Endothelial cell of umbilical vein (primary cell): ENCODE measurements at regions not wholly inside any gene's neighbourhood (a gene's known extent, or its start where the extent isn't known, plus 50 kb on each side); places are given as distances from the start of the nearest gene placed in this dataset.

Source experiments
- BruUV-seq: library from RNA; stranded (reverse); fragments of 400-500 nt; replicated peaks from 2 replicates; lab custom pipeline; 2021; lab: Mats Ljungman, UMichigan
- CTCF ChIA-PET: fragments of 300-600, 350-600 bp; sonication (Branson Sonifier 250); formaldehyde crosslinking; loops from one replicate; lab custom pipeline; 2021; ENCODE audit warnings: antibody characterized with exemption, inconsistent platforms; lab: Charles Lee
- POLR2A ChIA-PET: fragments of 300-600, 350-600 bp; sonication (Branson Sonifier 250); formaldehyde crosslinking; loops from one replicate; lab custom pipeline; 2021; ENCODE audit warnings: antibody characterized with exemption, inconsistent platforms; lab: Charles Lee
- DNase-seq: peaks from one replicate; pipeline ENCODE4 v3.0.0-alpha.2; 2011; ENCODE audit warnings: low read depth, low spot score
- FAIRE-seq: peaks from 2 replicates; lab custom pipeline; 2011; peaks lifted over from hg19 to GRCh38; lab: Jason Lieb, UNC
- H2AFZ ChIP-seq: 2 replicates; pipeline ENCODE4 v1.6.0; 2012; ENCODE audit warnings: low read depth, low read length, control low read depth, inconsistent platforms
- H3K27ac ChIP-seq: 2 replicates; pipeline ENCODE4 v1.5.1; 2011; ENCODE audit warnings: low read depth, mild to moderate bottlenecking, control low read depth, low read length, moderate library complexity; ENCODE audit not compliant: insufficient read depth
- H3K27me3 ChIP-seq, 2 experiments: 2 replicates each; pipeline versions ENCODE4 v1.6.0 to v1.6.1; 2011; ENCODE audit warnings: low read length in 2 of 2, mixed read lengths in 1 of 2; ENCODE audit not compliant: control insufficient read depth in 2 of 2, insufficient read depth in 2 of 2
- H3K36me3 ChIP-seq, 2 experiments: 2 replicates in 1 of 2; 3 replicates in 1 of 2; pipeline ENCODE4 v1.5.1; 2011; ENCODE audit warnings: low read length in 2 of 2, mild to moderate bottlenecking in 1 of 2, moderate library complexity in 1 of 2; ENCODE audit not compliant: control insufficient read depth in 2 of 2, insufficient read depth in 2 of 2; ENCODE audit errors: extremely low read depth in 1 of 2
- H3K4me1 ChIP-seq: 3 replicates; pipeline ENCODE4 v1.5.1; 2011; ENCODE audit warnings: mild to moderate bottlenecking, low read length; ENCODE audit not compliant: control insufficient read depth, insufficient read depth; ENCODE audit errors: extremely low read depth
- H3K4me2 ChIP-seq: 2 replicates; pipeline ENCODE4 v1.6.1; 2011; ENCODE audit warnings: low read length, control low read depth, mixed read lengths; ENCODE audit not compliant: insufficient read depth
- H3K4me3 ChIP-seq, 3 experiments: fragments of 200-600 bp in 1 of 3; sonication (generic), shearing (Covaris generic) in 1 of 3; replicated peaks in 1 of 3; 2 replicates each; pipeline ENCODE4 v1.5.1; 2011 to 2016; ENCODE audit warnings: control low read depth in 3 of 3, low read length in 3 of 3, mild to moderate bottlenecking in 2 of 3, inconsistent platforms in 1 of 3, low read depth in 1 of 3, moderate library complexity in 1 of 3; ENCODE audit not compliant: insufficient read depth in 1 of 3
- H3K79me2 ChIP-seq: 2 replicates; pipeline ENCODE4 v1.6.0; 2012; ENCODE audit warnings: low read length, inconsistent platforms; ENCODE audit not compliant: control insufficient read depth, insufficient read depth
- H3K9ac ChIP-seq: replicated peaks from 2 replicates; pipeline ENCODE3; 2011; ENCODE audit warnings: low read length, control low read depth; ENCODE audit not compliant: insufficient read depth; ENCODE audit errors: extremely low read depth
- H3K9me1 ChIP-seq: replicated peaks from 3 replicates; pipeline ENCODE4 v1.6.0; 2011; ENCODE audit warnings: mild to moderate bottlenecking, low read length; ENCODE audit not compliant: control insufficient read depth, insufficient read depth; ENCODE audit errors: extremely low read depth
- H3K9me3 ChIP-seq: replicated peaks from 2 replicates; pipeline ENCODE4 v1.5.1; 2012; ENCODE audit warnings: low read length, inconsistent platforms; ENCODE audit not compliant: control insufficient read depth, insufficient read depth
- H4K20me1 ChIP-seq: replicated peaks from 2 replicates; pipeline ENCODE3; 2011; ENCODE audit warnings: mild to moderate bottlenecking, low read length; ENCODE audit not compliant: control insufficient read depth, insufficient read depth; ENCODE audit errors: extremely low read depth
- CTCF ChIP-seq, 2 donors: IDR thresholded peaks; 1 replicate in 1 of 2; 2 replicates in 1 of 2; pipeline ENCODE4 v1.5.1; 2011; ENCODE audit warnings: low read length in 2 of 2, mild to moderate bottlenecking in 2 of 2, moderate library complexity in 2 of 2, control low read depth in 1 of 2, inconsistent platforms in 1 of 2, low read depth in 1 of 2; ENCODE audit not compliant: insufficient read depth in 1 of 2; ENCODE audit errors: extremely low read depth in 1 of 2
- EZH2 ChIP-seq: IDR thresholded peaks from 2 replicates; pipeline ENCODE4 v1.6.1; 2012; ENCODE audit warnings: borderline replicate concordance, low read depth, mild to moderate bottlenecking, moderate library complexity, low read length, inconsistent platforms; ENCODE audit not compliant: severe bottlenecking
- FOS ChIP-seq: IDR thresholded peaks from 2 replicates; pipeline ENCODE4 v1.6.1; 2011; ENCODE audit warnings: mild to moderate bottlenecking, low read length, moderate library complexity, borderline replicate concordance; ENCODE audit not compliant: insufficient read depth
- GATA2 ChIP-seq: IDR thresholded peaks from 2 replicates; pipeline ENCODE4 v1.7.0; 2011; ENCODE audit warnings: low read depth, mild to moderate bottlenecking, moderate library complexity, mixed read lengths, low read length; ENCODE audit not compliant: insufficient read length, insufficient read depth
- JUN ChIP-seq: IDR thresholded peaks from 2 replicates; pipeline ENCODE4 v1.6.1; 2011; ENCODE audit warnings: borderline replicate concordance, low read depth; ENCODE audit not compliant: insufficient read length, insufficient read depth
- MYC ChIP-seq: IDR thresholded peaks from one replicate; pipeline ENCODE4 v1.6.1; 2011; ENCODE audit warnings: mild to moderate bottlenecking, low read depth, low read length
- POLR2A ChIP-seq: IDR thresholded peaks from 2 replicates; pipeline ENCODE4 v1.6.1; 2012; ENCODE audit warnings: low read depth, mild to moderate bottlenecking, control low read depth, low read length
- POLR2AphosphoS5 ChIP-seq: IDR thresholded peaks from 2 replicates; pipeline ENCODE4 v1.6.1; 2012; ENCODE audit warnings: low read depth, mild to moderate bottlenecking, control low read depth, low read length, moderate library complexity; ENCODE audit not compliant: insufficient read depth
- dilution Hi-C: fragments of 300-500 bp; cut with MboI; formaldehyde crosslinking; loops from one replicate; pipeline ENCODE4 v1.15.0; 2019; ENCODE audit warnings: low sequenced_read_pairs; ENCODE audit not compliant: extremely low pct_ligation_motif_present
- intact Hi-C: fragments of 100-400 bp; cut with micrococcal nuclease; formaldehyde crosslinking; loops from one replicate; pipeline ENCODE4 v1.10.0; 2022
- TF ChIP-seq, protein P1 (sequence below): IDR thresholded peaks from 2 replicates; pipeline ENCODE4 v1.6.1; 2011; ENCODE audit not compliant: insufficient read depth, insufficient read length

- intact Hi-C loops, result no loop called here
- Histone ChIP-seq H3K36me3 (no peaks in the 10 kb centered on the region), H3K27me3 (no peaks in the 10 kb centered on the region), H3K4me2 (no peak overlapping the region), H3K9ac (no peak overlapping the region), H3K79me2 (no peaks in the 10 kb centered on the region), H3K4me1 (no peaks in the 10 kb centered on the region), H2AFZ (no peak overlapping the region), H3K4me3 (no peak overlapping the region), H3K9me1 (no peaks in the 10 kb centered on the region), H3K27ac (no peak overlapping the region), H3K9me3 (no peaks in the 10 kb centered on the region), H4K20me1 (no peaks in the 10 kb centered on the region)
- BruUV-seq, result no TSS peak
- TF ChIP-seq EZH2 (no peak), JUN (no peak), MYC (no peak), POLR2A (no peak)
- dilution Hi-C loops, result no loop called here
- CTCF ChIA-PET, result interaction anchor here (1.6 kb wide), 1 partner anchor 271 kb away, joined by 3 read pairs; no protein-coding TSS in a partner anchor
- POLR2A ChIA-PET, result no interaction called here
- FAIRE-seq (no peak), DNase-seq (no peak)
Measured at GRCh38 chr9:89874351-89875321, 269.8 kb downstream of the GADD45G start.

DNA sequence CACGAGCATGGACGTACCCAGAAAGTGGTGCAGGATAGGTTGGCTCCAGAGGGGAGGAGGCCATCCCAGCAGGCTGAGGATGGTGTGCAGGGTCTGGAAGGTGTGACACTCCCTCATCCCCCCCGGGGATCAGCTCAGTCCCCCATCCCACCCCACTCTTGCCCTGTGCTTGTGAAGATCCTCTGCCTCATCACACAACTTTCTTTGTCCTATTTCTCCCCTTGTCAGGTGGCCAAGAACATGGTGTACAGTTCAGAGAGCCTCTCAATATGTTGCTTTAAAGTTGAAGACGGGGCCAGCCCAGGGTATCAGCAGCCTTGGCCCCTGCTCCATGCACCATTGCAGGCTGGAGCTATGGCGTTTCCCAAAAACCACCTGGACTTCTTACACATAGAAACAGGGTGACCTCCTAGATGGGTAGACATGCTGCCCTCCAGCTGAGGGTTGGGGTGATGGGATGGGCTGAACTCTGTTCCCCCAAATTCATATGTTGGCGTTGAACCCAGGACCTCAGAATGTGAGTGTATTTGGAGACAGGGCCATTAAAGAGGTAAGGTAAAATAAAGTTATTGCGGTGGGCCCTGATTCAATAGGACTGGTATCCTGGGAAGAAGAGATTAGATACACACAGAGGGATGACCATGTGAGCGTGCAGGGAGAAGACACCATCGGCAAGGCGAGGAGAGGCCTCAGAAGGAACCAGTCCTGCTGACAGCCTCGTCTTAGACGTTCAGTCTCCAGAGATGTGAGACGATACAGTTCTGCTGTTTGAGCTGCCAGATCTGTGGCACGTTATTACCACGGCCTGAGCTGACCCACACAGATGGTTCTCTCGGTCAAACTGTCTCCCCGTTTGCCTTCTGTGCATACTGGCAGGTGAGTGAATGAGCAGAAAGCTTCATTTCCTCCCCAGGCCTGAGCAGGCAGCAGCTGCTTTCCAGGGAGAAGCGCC is 272.5 kb downstream of the GADD45G start:
- no peak overlapping the region for H3K9ac ChIP-seq
- CTCF ChIA-PET, result interaction anchor here (1.0 kb wide), 1 partner anchor 275 kb away, joined by 3 read pairs; no protein-coding TSS in a partner anchor
- no peaks in the 10 kb centered on the region for H3K4me1 ChIP-seq
- no peaks in the 10 kb centered on the region for H4K20me1 ChIP-seq
- POLR2A ChIA-PET, result no interaction called here
- no peaks in the 10 kb centered on the region for H3K9me3 ChIP-seq
- H3K27me3 ChIP-seq, result no peaks in the 10 kb centered on the region
- dilution Hi-C loops, result no loop called here
- no peak for TF ChIP-seq JUN
- TF ChIP-seq POLR2A, result no peak
- no peak for TF ChIP-seq GATA2
- TF ChIP-seq POLR2AphosphoS5, result no peak
- TF ChIP-seq MYC, result no peak
- TF ChIP-seq CTCF (IDR thresholded peaks at IDR 0.05; ENCODE audit: extremely low read depth in 1 of 2, insufficient read depth in 1 of 2, low read depth in 1 of 2, low read length in 2 of 2), result no peak
- TF ChIP-seq, protein P1, sequence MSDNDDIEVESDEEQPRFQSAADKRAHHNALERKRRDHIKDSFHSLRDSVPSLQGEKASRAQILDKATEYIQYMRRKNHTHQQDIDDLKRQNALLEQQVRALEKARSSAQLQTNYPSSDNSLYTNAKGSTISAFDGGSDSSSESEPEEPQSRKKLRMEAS, result no peak
- TF ChIP-seq FOS, result no peak
- TF ChIP-seq EZH2, result no peak
- no TSS peak for BruUV-seq
- no peak overlapping the region for H3K27ac ChIP-seq
- no peak overlapping the region for H3K4me2 ChIP-seq
- no peaks in the 10 kb centered on the region for H3K79me2 ChIP-seq
- no peaks in the 10 kb centered on the region for H3K36me3 ChIP-seq
- no peaks in the 10 kb centered on the region for H3K9me1 ChIP-seq
- H3K4me3 ChIP-seq, result no peak overlapping the region
- DNase-seq (no peak), FAIRE-seq (no peak)
- H2AFZ ChIP-seq, result no peak overlapping the region
- intact Hi-C loops, result no loop called here
